Skeletal muscle satellite cell (primary cell): ENCODE measurements at regions not wholly inside any gene's neighbourhood (a gene's known extent, or its start where the extent isn't known, plus 50 kb on each side); places are given as distances from the start of the nearest gene placed in this dataset.

ENCODE experiments used
- H3K27me3 ChIP-seq: 2 replicates; pipeline ENCODE4 v1.7.0; 2013; ENCODE audit warnings: low read length; ENCODE audit not compliant: control insufficient read depth, insufficient read depth
- H3K36me3 ChIP-seq: 2 replicates; pipeline ENCODE4 v1.7.0; 2013; ENCODE audit warnings: mild to moderate bottlenecking, control low read depth, low read length; ENCODE audit not compliant: insufficient read depth
- H3K4me1 ChIP-seq: 2 replicates; pipeline ENCODE4 v1.7.0; 2013; ENCODE audit warnings: low read length; ENCODE audit not compliant: control insufficient read depth, insufficient read depth
- H3K4me2 ChIP-seq: 2 replicates; pipeline ENCODE4 v1.7.0; 2013; ENCODE audit warnings: mild to moderate bottlenecking, low read length
- H3K4me3 ChIP-seq: 2 replicates; pipeline ENCODE4 v1.7.0; 2013; ENCODE audit warnings: low read length
- H3K9ac ChIP-seq: 2 replicates; pipeline ENCODE4 v1.7.0; 2013; ENCODE audit warnings: mild to moderate bottlenecking, low read depth, low read length, moderate library complexity
- H3K9me3 ChIP-seq: replicated peaks from 2 replicates; pipeline ENCODE4 v1.7.0; 2013; ENCODE audit warnings: mild to moderate bottlenecking, control low read depth, low read length

DNA sequence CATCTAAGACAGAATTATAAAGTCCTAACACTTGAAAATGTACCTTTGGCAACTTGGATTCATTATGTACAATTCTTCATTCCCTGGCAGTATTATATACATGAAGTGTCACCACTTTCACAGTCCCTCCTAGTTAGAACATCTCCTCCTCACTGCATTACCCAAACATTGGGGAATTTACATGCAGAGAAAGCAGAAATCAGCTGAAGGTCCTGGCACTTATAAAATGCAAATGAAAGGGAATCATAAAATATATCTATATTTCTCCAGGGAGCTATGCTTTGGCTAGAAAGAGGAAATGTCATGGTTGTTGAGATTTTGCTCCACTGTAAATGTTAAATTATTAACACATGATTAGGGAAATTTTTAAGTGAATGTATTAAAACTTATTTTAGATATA is 835.6 kb upstream of the SLIT2 start:
- no peak overlapping the region for H3K9ac ChIP-seq
- no peak overlapping the region for H3K4me3 ChIP-seq
- no peak overlapping the region for H3K4me2 ChIP-seq
- H3K4me1 ChIP-seq, result no peaks in the 10 kb centered on the region
- H3K9me3 ChIP-seq, result no peaks in the 10 kb centered on the region
- no peaks in the 10 kb centered on the region for H3K27me3 ChIP-seq
- H3K36me3 ChIP-seq, result no peaks in the 10 kb centered on the region

DNA sequence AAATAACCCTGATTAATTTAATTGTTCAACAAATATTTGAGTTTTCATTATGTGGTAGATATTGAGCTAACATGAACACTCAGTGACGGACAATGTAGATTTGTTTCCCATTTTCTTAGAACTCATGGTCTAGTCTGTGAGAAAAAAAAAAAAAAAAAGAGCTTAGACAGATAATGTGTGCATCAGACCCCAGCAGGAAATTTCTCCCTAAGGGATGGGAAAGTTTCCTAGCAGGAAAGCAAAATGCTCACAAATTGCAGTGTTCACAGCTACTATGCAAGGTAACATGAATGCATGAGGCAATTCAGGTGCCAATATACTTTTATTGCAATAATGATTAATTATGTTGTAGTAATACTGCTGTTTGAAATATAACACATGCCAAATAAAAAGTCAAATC is 843.2 kb upstream of the SLIT2 start:
- H3K27me3 ChIP-seq, result no peaks in the 10 kb centered on the region
- H3K4me2 ChIP-seq, result no peak overlapping the region
- no peaks in the 10 kb centered on the region for H3K4me1 ChIP-seq
- H3K36me3 ChIP-seq, result no peaks in the 10 kb centered on the region
- no peaks in the 10 kb centered on the region for H3K9me3 ChIP-seq
- H3K4me3 ChIP-seq, result no peak overlapping the region
- H3K9ac ChIP-seq, result no peak overlapping the region

DNA sequence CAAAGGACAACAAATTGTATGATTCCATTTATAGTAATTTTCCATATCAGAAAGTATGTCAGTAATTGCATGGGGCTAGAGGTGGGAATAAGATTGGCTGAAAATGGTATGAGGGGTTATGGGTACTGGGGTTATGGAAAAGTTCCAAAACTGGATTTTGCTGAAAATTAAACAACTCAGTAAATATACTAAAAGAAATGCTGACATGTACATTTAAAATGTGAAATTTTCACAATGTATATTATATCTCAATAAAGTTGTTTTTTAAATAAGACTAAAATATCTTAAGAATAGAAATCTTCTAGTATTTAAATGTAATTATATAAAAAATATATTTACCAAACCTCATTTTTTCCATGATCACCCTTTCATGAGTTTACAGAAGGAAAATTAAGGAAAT is 844.9 kb upstream of the SLIT2 start:
- no peaks in the 10 kb centered on the region for H3K36me3 ChIP-seq
- H3K9me3 ChIP-seq, result no peaks in the 10 kb centered on the region
- no peaks in the 10 kb centered on the region for H3K4me1 ChIP-seq
- H3K4me2 ChIP-seq, result no peak overlapping the region
- no peak overlapping the region for H3K4me3 ChIP-seq
- no peak overlapping the region for H3K9ac ChIP-seq
- H3K27me3 ChIP-seq, result no peaks in the 10 kb centered on the region

DNA sequence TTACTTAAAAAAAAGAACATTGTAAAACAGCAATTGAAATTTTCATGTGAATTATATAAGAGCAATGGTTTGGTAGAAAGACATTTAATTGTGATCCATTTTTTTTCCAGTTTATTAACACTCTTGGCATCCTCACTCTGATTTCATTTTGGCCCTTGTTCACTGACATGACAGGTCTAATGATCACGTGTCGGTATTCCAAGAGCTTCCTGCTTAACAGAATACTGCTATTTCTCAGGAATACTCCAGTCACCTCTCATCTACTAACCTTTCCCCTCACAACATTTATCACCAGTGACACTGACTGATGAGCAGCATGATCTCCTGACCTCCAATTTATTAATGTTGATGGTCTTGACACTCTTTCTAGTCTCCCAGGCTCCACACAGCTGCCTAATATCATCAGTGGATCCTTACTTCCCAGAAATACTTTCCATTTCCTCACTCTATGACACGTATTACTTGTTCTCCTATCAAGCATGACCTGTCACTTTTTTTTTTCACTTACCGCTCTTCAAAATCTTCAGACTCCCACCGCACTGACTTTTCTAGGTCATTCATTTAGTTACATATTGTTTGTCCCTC is 847.8 kb upstream of the SLIT2 start:
- Histone ChIP-seq H3K4me2 (no peak overlapping the region), H3K36me3 (no peaks in the 10 kb centered on the region), H3K9me3 (no peaks in the 10 kb centered on the region), H3K4me1 (no peaks in the 10 kb centered on the region), H3K27me3 (no peaks in the 10 kb centered on the region), H3K9ac (no peak overlapping the region), H3K4me3 (no peak overlapping the region)

DNA sequence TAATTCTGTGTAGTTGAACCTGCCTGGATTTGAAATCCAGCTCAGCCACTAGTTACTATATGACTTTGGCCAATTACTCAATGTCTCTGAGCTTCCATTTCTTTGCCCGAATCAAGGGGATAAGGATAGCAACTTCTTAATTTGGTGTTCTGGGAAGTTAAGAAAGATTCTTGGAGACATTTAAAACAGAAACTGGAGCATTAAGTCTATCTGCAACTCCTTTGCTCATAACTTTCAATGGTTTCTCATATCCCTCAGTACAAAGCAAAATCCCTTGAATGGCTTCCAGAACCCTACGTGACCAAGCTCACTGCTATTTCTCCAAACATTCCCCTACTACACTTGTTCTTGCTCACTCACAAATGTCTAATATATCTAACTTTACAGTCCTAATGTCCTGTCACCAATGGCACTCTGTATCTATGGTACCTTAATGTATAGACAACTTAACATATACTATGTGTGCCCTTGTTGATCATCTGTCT is 849.1 kb upstream of the SLIT2 start:
- Histone ChIP-seq H3K9ac (no peak overlapping the region), H3K4me2 (no peak overlapping the region), H3K27me3 (no peaks in the 10 kb centered on the region), H3K4me3 (no peak overlapping the region), H3K36me3 (no peaks in the 10 kb centered on the region), H3K4me1 (no peaks in the 10 kb centered on the region), H3K9me3 (no peaks in the 10 kb centered on the region)

DNA sequence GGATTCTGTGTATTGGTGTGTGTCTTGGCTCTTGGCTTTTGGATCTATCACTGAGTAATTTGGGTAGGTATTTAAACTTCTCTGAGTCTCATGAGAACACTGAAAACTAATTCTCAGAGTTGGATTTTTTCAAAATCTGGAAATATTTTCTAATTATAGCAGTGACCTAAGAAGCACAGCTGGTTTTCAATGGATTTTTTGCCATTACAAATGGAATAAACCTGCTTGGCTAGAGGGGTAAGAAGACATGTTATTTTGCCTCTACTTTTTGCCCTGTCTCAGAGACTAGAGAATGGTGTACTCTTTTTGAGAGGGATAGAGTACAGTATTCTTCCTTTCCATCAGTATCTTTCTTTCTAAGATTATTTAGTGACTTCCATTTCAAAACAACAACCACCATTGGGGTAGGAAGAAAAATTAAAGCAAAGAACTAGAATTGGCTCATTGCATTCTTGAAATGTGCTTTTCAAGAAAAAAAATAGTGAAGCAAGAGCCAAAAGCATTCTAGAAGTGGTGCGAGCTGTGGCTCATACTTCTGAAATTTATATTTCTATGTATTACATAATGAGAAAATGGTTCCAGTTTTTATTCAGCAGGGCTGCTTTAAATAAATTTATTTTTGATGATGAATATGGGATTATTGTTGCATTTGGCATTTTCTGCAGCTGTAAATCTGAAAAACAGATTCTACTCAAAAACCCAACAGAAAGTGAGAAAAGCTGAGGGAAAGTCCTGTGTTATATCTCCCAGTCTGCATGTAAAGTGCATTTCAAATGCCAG is 850.2 kb upstream of the SLIT2 start:
- H3K9me3 ChIP-seq, result no peaks in the 10 kb centered on the region

DNA sequence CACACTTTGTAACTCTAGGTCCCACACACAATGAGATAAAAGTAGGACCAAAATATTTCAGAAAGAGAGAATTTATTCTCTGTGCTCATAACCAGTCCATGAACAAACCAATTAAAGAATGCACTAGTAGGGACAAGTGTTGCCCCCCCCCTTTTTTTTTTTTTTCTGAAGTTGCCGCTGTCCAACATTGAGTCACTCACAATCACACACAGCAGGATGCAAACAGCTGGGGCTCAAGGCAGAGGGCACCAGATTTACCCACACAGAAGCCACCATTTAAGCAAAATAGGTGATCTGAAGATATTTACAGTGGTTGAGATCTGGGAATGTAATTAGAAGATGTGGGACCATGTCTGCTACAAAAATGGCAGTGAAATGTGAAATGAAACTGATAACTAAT is 850.9 kb upstream of the SLIT2 start:
- Histone ChIP-seq H3K9me3 (no peaks in the 10 kb centered on the region), H3K36me3 (no peaks in the 10 kb centered on the region), H3K27me3 (no peaks in the 10 kb centered on the region), H3K4me1 (no peaks in the 10 kb centered on the region), H3K9ac (no peak overlapping the region), H3K4me2 (no peak overlapping the region), H3K4me3 (no peak overlapping the region)

More for the DNA sequence above, 850.2 kb upstream of the SLIT2 start:
- H3K4me3 ChIP-seq, result no peak overlapping the region
- no peaks in the 10 kb centered on the region for H3K4me1 ChIP-seq
- H3K4me2 ChIP-seq, result no peak overlapping the region
- no peaks in the 10 kb centered on the region for H3K27me3 ChIP-seq
- no peaks in the 10 kb centered on the region for H3K36me3 ChIP-seq
- no peak overlapping the region for H3K9ac ChIP-seq

DNA sequence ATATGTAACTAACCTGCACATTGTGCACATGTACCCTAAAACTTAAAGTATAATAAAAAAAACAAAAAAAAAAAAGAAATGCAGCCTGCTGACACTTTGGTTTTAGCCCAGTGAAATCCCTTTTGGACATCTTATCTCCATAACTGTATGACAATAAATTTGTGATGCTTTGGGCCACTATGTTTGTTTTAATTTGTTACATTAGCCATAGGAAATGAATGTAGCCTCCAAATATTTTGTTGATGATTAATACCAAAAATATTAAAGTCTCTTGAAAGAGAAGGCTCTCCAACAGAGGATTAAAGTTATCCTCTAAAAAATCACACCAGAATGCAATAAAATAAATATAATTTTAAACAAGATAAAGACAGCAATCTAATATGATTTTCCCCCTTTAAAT is 852.7 kb upstream of the SLIT2 start:
- no peaks in the 10 kb centered on the region for H3K4me1 ChIP-seq
- no peaks in the 10 kb centered on the region for H3K27me3 ChIP-seq
- no peaks in the 10 kb centered on the region for H3K36me3 ChIP-seq
- no peak overlapping the region for H3K4me2 ChIP-seq
- no peaks in the 10 kb centered on the region for H3K9me3 ChIP-seq
- no peak overlapping the region for H3K9ac ChIP-seq
- no peak overlapping the region for H3K4me3 ChIP-seq

DNA sequence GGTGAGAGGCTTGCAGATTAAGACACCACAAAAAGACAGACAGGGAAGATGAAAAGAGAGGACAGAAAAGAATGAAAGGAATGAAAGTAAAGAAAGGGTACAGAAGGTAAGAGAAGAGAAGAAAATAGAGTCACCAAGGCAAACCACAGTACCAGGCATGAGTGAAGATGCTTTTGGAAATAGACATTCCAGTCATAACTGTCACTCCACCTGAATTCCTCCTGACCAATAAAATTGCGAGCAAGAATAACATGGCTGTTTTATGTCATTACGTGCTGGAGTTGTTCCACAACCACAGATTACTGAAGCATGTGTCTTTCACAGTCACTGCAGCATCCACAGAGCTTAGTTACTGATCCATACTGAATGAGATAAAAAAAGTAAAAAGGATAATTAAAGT is 864.9 kb upstream of the SLIT2 start:
- Histone ChIP-seq H3K36me3 (no peaks in the 10 kb centered on the region), H3K4me1 (peaks cover 2% of the 10 kb centered on the region), H3K4me3 (no peak overlapping the region), H3K9me3 (no peaks in the 10 kb centered on the region), H3K9ac (no peak overlapping the region), H3K4me2 (no peak overlapping the region), H3K27me3 (no peaks in the 10 kb centered on the region)

DNA sequence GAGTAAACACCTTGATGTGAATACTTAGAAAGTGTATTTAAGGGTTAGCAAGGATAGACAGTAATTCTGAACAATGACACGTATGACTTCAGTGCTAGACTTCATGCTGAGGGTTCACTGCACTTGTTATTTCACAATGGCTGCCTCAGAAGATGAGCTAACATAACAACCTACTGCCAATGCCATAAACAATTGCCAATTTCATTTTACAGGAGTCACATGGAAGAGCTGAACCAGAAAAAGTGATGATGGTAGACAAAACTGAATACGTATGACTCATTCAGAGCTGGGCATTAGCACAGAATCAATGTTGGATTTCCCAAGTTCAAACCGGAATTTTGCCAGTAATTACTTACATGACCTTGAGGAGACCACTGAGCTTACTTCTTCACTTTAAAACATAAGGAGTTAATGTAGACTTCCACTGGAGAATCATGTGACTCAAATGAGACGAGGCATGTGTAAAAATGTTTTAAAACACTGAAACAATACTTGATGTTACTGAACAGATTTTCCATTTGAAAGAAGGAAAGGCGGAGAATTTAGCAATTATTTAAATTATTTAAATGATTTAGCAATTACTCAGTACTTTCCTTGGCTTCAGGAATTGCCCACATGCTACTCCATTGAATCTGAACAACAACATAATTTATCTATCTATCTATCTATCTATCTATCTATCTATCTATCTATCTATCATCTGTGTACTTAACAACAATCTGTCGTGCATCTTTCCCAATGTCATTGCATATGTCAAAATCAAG is 868.5 kb upstream of the SLIT2 start:
- Histone ChIP-seq H3K27me3 (no peaks in the 10 kb centered on the region), H3K4me1 (peaks cover 18% of the 10 kb centered on the region), H3K4me3 (no peak overlapping the region), H3K9ac (no peak overlapping the region), H3K9me3 (no peaks in the 10 kb centered on the region), H3K4me2 (no peak overlapping the region), H3K36me3 (no peaks in the 10 kb centered on the region)

DNA sequence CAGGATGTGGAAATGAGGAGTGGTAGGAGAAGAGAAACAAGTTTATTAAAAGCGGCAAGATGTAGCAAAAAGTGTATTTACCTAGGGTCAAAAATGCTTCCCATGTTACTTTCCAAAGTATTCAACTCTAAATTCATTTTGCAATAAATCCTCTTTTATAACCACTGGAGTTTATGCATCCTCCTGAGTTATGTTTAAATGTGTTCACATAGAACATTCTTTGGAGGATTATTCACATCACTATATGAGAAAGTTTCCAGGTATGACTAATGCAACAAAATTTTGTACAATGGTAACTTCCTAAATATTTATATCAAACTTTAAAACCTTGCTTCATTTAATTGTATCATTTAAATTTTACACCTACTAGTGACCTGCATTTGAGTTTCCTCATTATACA is 870.6 kb upstream of the SLIT2 start:
- no peak overlapping the region for H3K4me3 ChIP-seq
- H3K27me3 ChIP-seq, result no peaks in the 10 kb centered on the region
- peaks cover 18% of the 10 kb centered on the region for H3K4me1 ChIP-seq
- H3K36me3 ChIP-seq, result no peaks in the 10 kb centered on the region
- peak overlapping the region; percentile 13 for H3K9ac ChIP-seq
- H3K4me2 ChIP-seq, result peak overlapping the region; percentile 40
- H3K9me3 ChIP-seq, result no peaks in the 10 kb centered on the region
